Prostate gland (tissue), 2 donors: ENCODE measurements at regions not wholly inside any gene's neighbourhood (a gene's known extent, or its start where the extent isn't known, plus 50 kb on each side); places are given as distances from the start of the nearest gene placed in this dataset.

Experiments
- DNase-seq: peaks from one replicate; pipeline ENCODE4 v3.0.0-alpha.2; 2019; ENCODE audit warnings: low spot score
- H3K27ac ChIP-seq, 2 donors: fragments of 200-600 bp; sonication (generic); 2 replicates each; pipeline ENCODE4 v1.5.1; 2017 to 2019
- H3K27me3 ChIP-seq: fragments of 200-600 bp; sonication (generic); replicated peaks from 2 replicates; pipeline ENCODE4 v1.5.1; 2019; ENCODE audit not compliant: insufficient read depth
- H3K36me3 ChIP-seq, 2 donors: fragments of 200-600 bp; sonication (generic); 1 replicate in 1 of 2; 2 replicates in 1 of 2; pipeline versions ENCODE4 v1.5.1 to v1.8.1; 2017 to 2019
- H3K4me1 ChIP-seq: fragments of 200-600 bp; sonication (generic); replicated peaks from 2 replicates; pipeline ENCODE4 v1.5.1; 2019
- H3K4me3 ChIP-seq, 2 donors: fragments of 200-600 bp; sonication (generic); 2 replicates each; pipeline ENCODE4 v1.5.1; 2017 to 2019
- H3K9me3 ChIP-seq: fragments of 200-600 bp; sonication (generic); 2 replicates; pipeline ENCODE4 v1.5.1; 2017
- CTCF ChIP-seq, 4 experiments: fragments of 200-600 bp in 2 of 4; fragments of 450-650 bp in 2 of 4; sonication (generic) in 2 of 4; IDR thresholded peaks; 1 replicate in 3 of 4; 2 replicates in 1 of 4; pipeline ENCODE4 v1.5.1; 2016 to 2019; ENCODE audit warnings: antibody characterized with exemption in 4 of 4, mild to moderate bottlenecking in 2 of 4, moderate library complexity in 2 of 4
- POLR2A ChIP-seq: fragments of 450-650 bp; IDR thresholded peaks from one replicate; pipeline ENCODE4 v1.6.1; 2016; ENCODE audit warnings: antibody characterized with exemption, mild to moderate bottlenecking
- POLR2AphosphoS5 ChIP-seq: sonication (generic); formaldehyde crosslinking; IDR thresholded peaks from one replicate; pipeline ENCODE4 v1.6.1; 2017; ENCODE audit warnings: antibody characterized with exemption
- WGBS: methylation state at CpG from one replicate; pipeline ENCODE4 v1.1.5; 2018; 5-methylcytosine and 5-hydroxymethylcytosine counted together
- intact Hi-C: fragments of 100-400 bp; cut with DNase I; formaldehyde crosslinking; loops from one replicate; pipeline ENCODE4 v1.14.2; 2022

GRCh38 chr10:7475046-7475911, 64.4 kb upstream of the SFMBT2 start:
- intact Hi-C loops: no loop called here
- no peak for DNase-seq
- WGBS: 24% methylated on average over 26 of the region's 26 CpGs

GRCh38 chr10:7474388-7474787, 63.6 kb upstream of the SFMBT2 start:
- Histone ChIP-seq H3K27ac (no peak overlapping the region), H3K4me1 (no peaks in the 10 kb centered on the region), H3K4me3 (no peak overlapping the region), H3K27me3 (no peaks in the 10 kb centered on the region), H3K9me3 (no peaks in the 10 kb centered on the region), H3K36me3 (no peaks in the 10 kb centered on the region)
- TF ChIP-seq POLR2A: no peak
- TF ChIP-seq CTCF (IDR thresholded peaks at IDR 0.05): no peak
- no peak for TF ChIP-seq POLR2AphosphoS5
- intact Hi-C loops: no loop called here
- DNase-seq: no peak
- 79% methylated on average over 7 of the region's 7 CpGs for WGBS

More at GRCh38 chr10:7475046-7475911, 64.4 kb upstream of the SFMBT2 start:
- H3K4me3 ChIP-seq: no peak overlapping the region
- no peaks in the 10 kb centered on the region for H3K9me3 ChIP-seq
- H3K27ac ChIP-seq: no peak overlapping the region
- no peaks in the 10 kb centered on the region for H3K36me3 ChIP-seq
- H3K27me3 ChIP-seq: no peaks in the 10 kb centered on the region
- TF ChIP-seq POLR2AphosphoS5 (no peak), POLR2A (no peak)
- no peaks in the 10 kb centered on the region for H3K4me1 ChIP-seq

- no peaks in the 10 kb centered on the region for H3K36me3 ChIP-seq
- TF ChIP-seq CTCF (IDR thresholded peaks at IDR 0.05) (no peak), POLR2A (no peak), POLR2AphosphoS5 (no peak)
- H3K4me1 ChIP-seq: no peaks in the 10 kb centered on the region
- no peak overlapping the region for H3K4me3 ChIP-seq
- no peak overlapping the region for H3K27ac ChIP-seq
- H3K27me3 ChIP-seq: no peaks in the 10 kb centered on the region
- no peak for DNase-seq
- no peaks in the 10 kb centered on the region for H3K9me3 ChIP-seq
- intact Hi-C loops: no loop called here
Observed at GRCh38 chr10:7473474-7473873, 62.6 kb upstream of the SFMBT2 start.

- no peak for DNase-seq
- no peaks in the 10 kb centered on the region for H3K27me3 ChIP-seq
- H3K27ac ChIP-seq: no peak overlapping the region
- H3K4me3 ChIP-seq: no peak overlapping the region
- H3K36me3 ChIP-seq: no peaks in the 10 kb centered on the region
- H3K9me3 ChIP-seq: no peaks in the 10 kb centered on the region
- no peak for TF ChIP-seq POLR2AphosphoS5
- no peak for TF ChIP-seq CTCF (IDR thresholded peaks at IDR 0.05)
- TF ChIP-seq POLR2A: no peak
- 55% methylated on average over 9 of the region's 9 CpGs for WGBS
- intact Hi-C loops: no loop called here
- no peaks in the 10 kb centered on the region for H3K4me1 ChIP-seq
Observed at GRCh38 chr10:7471720-7472367, 61.0 kb upstream of the SFMBT2 start.

GRCh38 chr10:7470371-7470770, 59.5 kb upstream of the SFMBT2 start:
- Histone ChIP-seq H3K4me3 (no peak overlapping the region), H3K27me3 (no peaks in the 10 kb centered on the region), H3K36me3 (no peaks in the 10 kb centered on the region), H3K27ac (no peak overlapping the region), H3K4me1 (no peaks in the 10 kb centered on the region), H3K9me3 (no peaks in the 10 kb centered on the region)
- WGBS: 87% methylated on average over 2 of the region's 2 CpGs
- intact Hi-C loops: no loop called here
- no peak for DNase-seq
- no peak for TF ChIP-seq POLR2AphosphoS5
- TF ChIP-seq CTCF (IDR thresholded peaks at IDR 0.05): no peak
- no peak for TF ChIP-seq POLR2A
